A549 (cell line): ENCODE measurements at regions not wholly inside any gene's neighbourhood (a gene's known extent, or its start where the extent isn't known, plus 50 kb on each side); places are given as distances from the start of the nearest gene placed in this dataset.

Experiments
- ATAC-seq, 2 experiments: fragments of 200-7000 bp in 1 of 2; fragments of >200 bp in 1 of 2; cut with Nextera tagmentation in 1 of 2; cut with Tn5 transposase in 1 of 2; 3 replicates each; pipeline versions ENCODE4 v1.8.0 to v1.9.1; 2018 to 2020; ENCODE audit warnings: mild to moderate bottlenecking in 1 of 2, moderate library complexity in 1 of 2
- CTCF ChIA-PET: fragments of 300-600 bp; sonication (Branson Sonifier 250); formaldehyde crosslinking; extraction: SDS; loops from one replicate; lab custom pipeline; 2021; ENCODE audit warnings: antibody characterized with exemption, inconsistent platforms; lab: Yijun Ruan, JAX
- POLR2A ChIA-PET: fragments of 350-600 bp; formaldehyde crosslinking; extraction: SDS; loops from one replicate; lab custom pipeline; 2021; ENCODE audit warnings: antibody characterized with exemption, inconsistent platforms; lab: Yijun Ruan, JAX
- DNase-seq, 2 experiments: peaks; one replicate each; pipeline versions ENCODE4 v3.0.0 to v3.0.0-alpha.2; 2011 to 2016; ENCODE audit warnings: low read depth in 1 of 2, low spot score in 1 of 2
- FAIRE-seq: peaks from 2 replicates; lab custom pipeline; 2011; peaks lifted over from hg19 to GRCh38; lab: Jason Lieb, UNC
- H3K27ac ChIP-seq, 2 experiments: fragments of >200 bp; sonication (Bioruptor Twin); formaldehyde crosslinking; 3 replicates each; pipeline ENCODE4 v1.5.1; 2016 to 2017
- H3K4me1 ChIP-seq: fragments of >200 bp; sonication (Bioruptor Twin); formaldehyde crosslinking; 3 replicates; pipeline ENCODE4 v1.6.1; 2016
- H3K4me2 ChIP-seq: fragments of >200 bp; sonication (Bioruptor Twin); formaldehyde crosslinking; 3 replicates; pipeline ENCODE4 v1.6.1; 2016
- H3K4me3 ChIP-seq: fragments of >200 bp; sonication (Bioruptor Twin); formaldehyde crosslinking; 3 replicates; pipeline ENCODE4 v1.5.1; 2016
- H3K9me3 ChIP-seq: fragments of >200 bp; sonication (Bioruptor Twin); formaldehyde crosslinking; 3 replicates; pipeline ENCODE4 v1.6.1; 2016
- BCL3 ChIP-seq: fragments of >200 bp; sonication (Bioruptor Twin); formaldehyde crosslinking; IDR thresholded peaks from 3 replicates; pipeline ENCODE4 v1.6.1; 2016
- CBX8 ChIP-seq: fragments of 200-600 bp; sonication (generic); IDR thresholded peaks from 2 replicates; pipeline ENCODE4 v1.6.1; 2016
- CHD2 ChIP-seq: fragments of 150-350 bp; IDR thresholded peaks from 2 replicates; pipeline ENCODE4 v1.6.1; 2014; ENCODE audit warnings: low read length; ENCODE audit not compliant: partially characterized antibody
- CHD4 ChIP-seq: fragments of 200-600 bp; sonication (generic); IDR thresholded peaks from 2 replicates; pipeline ENCODE4 v1.6.1; 2016; ENCODE audit warnings: antibody characterized with exemption, mild to moderate bottlenecking, borderline replicate concordance
- E2F6 ChIP-seq: IDR thresholded peaks from 2 replicates; pipeline ENCODE4 v1.6.1; 2012; ENCODE audit warnings: low read depth, borderline replicate concordance
- EHMT2 ChIP-seq: fragments of 200-600 bp; sonication (generic); IDR thresholded peaks from 2 replicates; pipeline ENCODE4 v1.6.1; 2016; ENCODE audit warnings: antibody characterized with exemption, low read depth, mild to moderate bottlenecking, moderate library complexity
- FOSB ChIP-seq: fragments of 250-450 bp; sonication (Bioruptor Pico); IDR thresholded peaks from 2 replicates; pipeline ENCODE4 v1.5.0; 2020; ENCODE audit warnings: mild to moderate bottlenecking, moderate library complexity
- HDAC2 ChIP-seq: fragments of 200-600 bp; sonication (generic); IDR thresholded peaks from 2 replicates; pipeline ENCODE4 v1.6.1; 2016
- HES2 ChIP-seq: fragments of >200 bp; sonication (Bioruptor Twin); formaldehyde crosslinking; IDR thresholded peaks from 2 replicates; pipeline ENCODE4 v1.6.1; 2016
- HEYL ChIP-seq: fragments of 250-450 bp; sonication (Bioruptor Pico); IDR thresholded peaks from 2 replicates; pipeline ENCODE4 v1.8.0; 2021; ENCODE audit warnings: mild to moderate bottlenecking, moderate library complexity
- HMGXB4 ChIP-seq: fragments of 250-450 bp; sonication (Bioruptor Pico); IDR thresholded peaks from 2 replicates; pipeline ENCODE4 v1.5.0; 2021; ENCODE audit warnings: mild to moderate bottlenecking, moderate library complexity, borderline replicate concordance
- HOXB5 ChIP-seq: fragments of 250-450 bp; sonication (Bioruptor Pico); IDR thresholded peaks from 2 replicates; pipeline ENCODE4 v1.5.0; 2020; ENCODE audit warnings: mild to moderate bottlenecking, moderate library complexity
- KDM1A ChIP-seq: fragments of 200-600 bp; sonication (generic); IDR thresholded peaks from 2 replicates; pipeline ENCODE4 v1.6.1; 2016; ENCODE audit warnings: low read depth, mild to moderate bottlenecking
- KDM5A ChIP-seq: fragments of 200-600 bp; sonication (generic); IDR thresholded peaks from 2 replicates; pipeline ENCODE4 v1.6.1; 2016; ENCODE audit warnings: antibody characterized with exemption, mild to moderate bottlenecking
- MAFK ChIP-seq: fragments of 450-650 bp; IDR thresholded peaks from 2 replicates; pipeline ENCODE4 v1.6.1; 2014; ENCODE audit not compliant: partially characterized antibody
- MAX ChIP-seq: IDR thresholded peaks from 2 replicates; pipeline ENCODE4 v1.6.1; 2012
- MAZ ChIP-seq: fragments of 150-350 bp; IDR thresholded peaks from 2 replicates; pipeline ENCODE4 v1.6.1; 2014; ENCODE audit warnings: antibody characterized with exemption, low read depth, low read length, borderline replicate concordance
- MYC ChIP-seq: IDR thresholded peaks from 2 replicates; pipeline ENCODE4 v1.6.1; 2012; ENCODE audit warnings: mild to moderate bottlenecking, inconsistent platforms, low read length, improper control_type of control experiment, borderline replicate concordance
- NPAS2 ChIP-seq: fragments of 250-450 bp; sonication (Bioruptor Pico); IDR thresholded peaks from 2 replicates; pipeline ENCODE4 v1.8.0; 2022; ENCODE audit warnings: mild to moderate bottlenecking, moderate library complexity, borderline replicate concordance
- PBX3 ChIP-seq: IDR thresholded peaks from 2 replicates; pipeline ENCODE4 v1.6.1; 2012
- POLR2AphosphoS2 ChIP-seq: conservative IDR thresholded peaks from 2 replicates; pipeline ENCODE4 v1.6.1; 2012; ENCODE audit warnings: low read length, improper control_type of control experiment, inconsistent platforms
- RNF2 ChIP-seq: fragments of 200-600 bp; sonication (generic); IDR thresholded peaks from 2 replicates; pipeline ENCODE4 v1.6.1; 2016; ENCODE audit warnings: low read depth, mild to moderate bottlenecking, antibody characterized with exemption, moderate library complexity, borderline replicate concordance
- TFCP2L1 ChIP-seq: fragments of 250-450 bp; sonication (Bioruptor Pico); IDR thresholded peaks from 2 replicates; pipeline ENCODE4 v1.5.0; 2021; ENCODE audit warnings: mild to moderate bottlenecking
- USF2 ChIP-seq: fragments of 450-650 bp; IDR thresholded peaks from 2 replicates; pipeline ENCODE4 v1.6.1; 2014; ENCODE audit warnings: antibody characterized with exemption
- WGBS: methylation state at CpG from one replicate; pipeline ENCODE4 v1.1.6; 2017; ENCODE audit errors: missing lambda C conversion rate; 5-methylcytosine and 5-hydroxymethylcytosine counted together

GRCh38 chr1:177703888-177704446, 265.9 kb downstream of the SEC16B start:
- H3K4me3 ChIP-seq, result no peak overlapping the region
- no peak for TF ChIP-seq HEYL (CRISPR knock-in tag)
- TF ChIP-seq, all 56 proteins: peak for 0
- POLR2A ChIA-PET, result no interaction called here
- 4% methylated on average over 3 of the region's 3 CpGs for WGBS
- ATAC-seq, result no peak
- CTCF ChIA-PET, result no interaction called here
- Histone ChIP-seq H3K4me1 (no peaks in the 10 kb centered on the region), H3K4me2 (no peak overlapping the region), H3K9me3 (no peaks in the 10 kb centered on the region), H3K27ac (no peak overlapping the region)
- FAIRE-seq, result no peak
- DNase-seq, result no peak

GRCh38 chr1:177701654-177702353, 268.1 kb downstream of the SEC16B start:
- TF ChIP-seq PBX3, result no peak
- TF ChIP-seq BCL3, result no peak
- TF ChIP-seq CHD2, result no peak
- TF ChIP-seq HES2, result no peak
- no peak for TF ChIP-seq RNF2
- TF ChIP-seq HOXB5 (CRISPR knock-in tag), result no peak
- no peak for TF ChIP-seq E2F6
- no peak for TF ChIP-seq CBX8
- TF ChIP-seq EHMT2, result no peak
- no peak for TF ChIP-seq MAX
- TF ChIP-seq, all 56 proteins: peak for 0

GRCh38 chr1:177700856-177701255, 269.0 kb downstream of the SEC16B start:
- no peak for DNase-seq
- H3K4me2 ChIP-seq, result no peak overlapping the region
- POLR2A ChIA-PET, result no interaction called here
- H3K4me3 ChIP-seq, result no peak overlapping the region
- TF ChIP-seq MYC (no peak), MAFK (peak; percentile 62), TFCP2L1 (no peak)
- TF ChIP-seq, all 56 proteins: peak for 1
- CTCF ChIA-PET, result interaction anchor here (1.5 kb wide), 1 partner anchor 12 kb away, joined by 6 read pairs; no protein-coding TSS in a partner anchor
- 3% methylated on average over 5 of the region's 5 CpGs for WGBS
- Histone ChIP-seq H3K4me1 (no peaks in the 10 kb centered on the region), H3K9me3 (no peaks in the 10 kb centered on the region), H3K27ac (no peak overlapping the region)
- FAIRE-seq (no peak), ATAC-seq (no peak)

More at GRCh38 chr1:177701654-177702353, 268.1 kb downstream of the SEC16B start:
- CTCF ChIA-PET, result no interaction called here
- FAIRE-seq (no peak), DNase-seq (no peak), ATAC-seq (no peak)
- 3% methylated on average over 3 of the region's 3 CpGs for WGBS
- Histone ChIP-seq H3K9me3 (no peaks in the 10 kb centered on the region), H3K27ac (no peak overlapping the region), H3K4me1 (no peaks in the 10 kb centered on the region), H3K4me3 (no peak overlapping the region), H3K4me2 (no peak overlapping the region)
- POLR2A ChIA-PET, result no interaction called here

GRCh38 chr1:177690996-177691395, 278.9 kb downstream of the SEC16B start:
- DNase-seq (no peak), FAIRE-seq (no peak), ATAC-seq (no peak)
- ChIA-PET CTCF (interaction anchor here (0.6 kb wide), 1 partner anchor 158 kb away, joined by 3 read pairs; no protein-coding TSS in a partner anchor), POLR2A (no interaction called here)
- TF ChIP-seq MAZ (no peak), KDM5A (no peak), HMGXB4 (CRISPR knock-in tag) (no peak), KDM1A (no peak), USF2 (no peak), HDAC2 (no peak), NPAS2 (CRISPR knock-in tag) (no peak), HOXB5 (CRISPR knock-in tag) (no peak), FOSB (CRISPR knock-in tag) (no peak), CHD4 (no peak), POLR2AphosphoS2 (no peak)
- Histone ChIP-seq H3K9me3 (no peaks in the 10 kb centered on the region), H3K4me2 (no peak overlapping the region), H3K4me3 (no peak overlapping the region), H3K4me1 (no peaks in the 10 kb centered on the region), H3K27ac (no peak overlapping the region)
